GM12878 (cell line): ENCODE measurements at regions not wholly inside any gene's neighbourhood (a gene's known extent, or its start where the extent isn't known, plus 50 kb on each side); places are given as distances from the start of the nearest gene placed in this dataset.
A peak's percentile ranks its signal among the peaks of the same experiment; 100 is the strongest.

Experiments used
- ATAC-seq: fragments of 200-7000 bp; cut with Tn5 transposase; 3 replicates; pipeline ENCODE4 v1.9.1; 2020; ENCODE audit warnings: mild to moderate bottlenecking, moderate library complexity
- BruUV-seq: library from RNA; stranded (reverse); fragments of 400-500 nt; replicated peaks from 2 replicates; lab custom pipeline; 2021; lab: Mats Ljungman, UMichigan
- CTCF ChIA-PET: fragments of 300-600 bp; sonication (Branson Sonifier 250); formaldehyde crosslinking; extraction: SDS; loops from one replicate; lab custom pipeline; 2021; ENCODE audit warnings: inconsistent platforms; lab: Yijun Ruan, JAX
- POLR2A ChIA-PET: fragments of 350-600 bp; formaldehyde crosslinking; extraction: SDS; loops from one replicate; lab custom pipeline; 2021; ENCODE audit warnings: inconsistent platforms; lab: Charles Lee
- RAD21 ChIA-PET: fragments of 300-600 bp; sonication (Branson Sonifier 250); formaldehyde crosslinking; loops from one replicate; lab custom pipeline; 2023; ENCODE audit warnings: antibody characterized with exemption; ENCODE audit not compliant: unreplicated experiment; lab: Charles Lee
- SMC1A ChIA-PET: fragments of 300-600 bp; sonication (Branson Sonifier 250); formaldehyde crosslinking; loops from one replicate; lab custom pipeline; 2023; ENCODE audit not compliant: unreplicated experiment, uncharacterized antibody; lab: Charles Lee
- DNase-seq: peaks from one replicate; pipeline ENCODE4 v3.0.0-alpha.2; 2011; ENCODE audit warnings: low read depth, low spot score
- FAIRE-seq: peaks from 3 replicates; lab custom pipeline; 2011; peaks lifted over from hg19 to GRCh38; lab: Jason Lieb, UNC
- H2AFZ ChIP-seq: 2 replicates; pipeline ENCODE4 v1.6.0; 2011; ENCODE audit warnings: low read depth, low read length, control low read depth; ENCODE audit not compliant: control insufficient read depth
- H3K27ac ChIP-seq: 2 replicates; pipeline ENCODE4 v1.5.1; 2011; ENCODE audit warnings: control low read depth; ENCODE audit not compliant: control insufficient read depth, insufficient read depth
- H3K27me3 ChIP-seq, 2 experiments: replicated peaks in 1 of 2; 2 replicates each; pipeline versions ENCODE4 v1.6.0 to v1.6.1; 2011; ENCODE audit warnings: low read length in 1 of 2; ENCODE audit not compliant: control insufficient read depth in 2 of 2, insufficient read depth in 2 of 2
- H3K36me3 ChIP-seq, 2 experiments: 2 replicates each; pipeline ENCODE4 v1.5.1; 2011; ENCODE audit warnings: low read length in 1 of 2; ENCODE audit not compliant: control insufficient read depth in 2 of 2, insufficient read depth in 2 of 2
- H3K4me1 ChIP-seq: 2 replicates; pipeline ENCODE4 v1.6.1; 2011; ENCODE audit warnings: mild to moderate bottlenecking, low read length, moderate library complexity, mixed read lengths; ENCODE audit not compliant: control insufficient read depth, insufficient read depth
- H3K4me2 ChIP-seq: 2 replicates; pipeline ENCODE4 v1.6.0; 2011; ENCODE audit warnings: control low read depth; ENCODE audit not compliant: control insufficient read depth, insufficient read depth
- H3K4me3 ChIP-seq: fragments of 200-600 bp; sonication (generic); 2 replicates; pipeline ENCODE4 v1.5.1; 2016
- H3K79me2 ChIP-seq: 2 replicates; pipeline ENCODE4 v1.6.0; 2011; ENCODE audit warnings: low read length; ENCODE audit not compliant: control insufficient read depth, insufficient read depth
- H3K9ac ChIP-seq: 2 replicates; pipeline ENCODE4 v1.8.0; 2011; ENCODE audit warnings: low read length, control low read depth, mixed read lengths; ENCODE audit not compliant: control insufficient read depth, insufficient read depth
- H3K9me3 ChIP-seq: replicated peaks from 3 replicates; pipeline ENCODE4 v1.5.1; 2011; ENCODE audit warnings: mild to moderate bottlenecking, low read length; ENCODE audit not compliant: control insufficient read depth, insufficient read depth
- H4K20me1 ChIP-seq: 2 replicates; pipeline ENCODE4 v1.6.0; 2011; ENCODE audit not compliant: control insufficient read depth, insufficient read depth
- BHLHE40 ChIP-seq, 2 experiments: fragments of 450-650 bp in 1 of 2; IDR thresholded peaks; 2 replicates each; pipeline ENCODE4 v1.6.1; 2011 to 2017; ENCODE audit warnings: low read depth in 2 of 2, borderline replicate concordance in 1 of 2, improper control_type of control experiment in 1 of 2, low read length in 1 of 2, mild to moderate bottlenecking in 1 of 2
- ETV6 ChIP-seq, 2 experiments: fragments of 450-650 bp in 1 of 2; IDR thresholded peaks in 1 of 2; conservative IDR thresholded peaks in 1 of 2; 2 replicates each; pipeline ENCODE4 v1.6.1; 2014; ENCODE audit warnings: antibody characterized with exemption in 1 of 2, borderline replicate concordance in 1 of 2, low read depth in 1 of 2, mild to moderate bottlenecking in 1 of 2, moderate library complexity in 1 of 2
- FOXM1 ChIP-seq: IDR thresholded peaks from 2 replicates; pipeline ENCODE4 v1.6.1; 2012; ENCODE audit warnings: low read depth, mild to moderate bottlenecking, inconsistent platforms, low read length, moderate library complexity
- GABPA ChIP-seq: IDR thresholded peaks from 2 replicates; pipeline ENCODE4 v1.6.1; 2014; ENCODE audit warnings: antibody characterized with exemption, low read depth, mild to moderate bottlenecking, inconsistent platforms
- HDAC2 ChIP-seq: fragments of 200-600 bp; sonication (generic); IDR thresholded peaks from 2 replicates; pipeline ENCODE4 v1.6.1; 2017
- IRF4 ChIP-seq: IDR thresholded peaks from 2 replicates; pipeline ENCODE4 v1.6.1; 2011; ENCODE audit warnings: low read depth, low read length
- JUND ChIP-seq: IDR thresholded peaks from 2 replicates; pipeline ENCODE4 v1.6.1; 2012; ENCODE audit warnings: low read depth, mild to moderate bottlenecking, low read length, improper control_type of control experiment, moderate library complexity
- MTA3 ChIP-seq: IDR thresholded peaks from 2 replicates; pipeline ENCODE4 v1.6.1; 2012; ENCODE audit warnings: low read length, inconsistent platforms, borderline replicate concordance
- MYB ChIP-seq: fragments of 150-350 bp; IDR thresholded peaks from 2 replicates; pipeline ENCODE4 v1.6.1; 2014; ENCODE audit warnings: mild to moderate bottlenecking, low read depth, low read length, borderline replicate concordance
- PAX5 ChIP-seq: IDR thresholded peaks from 2 replicates; pipeline ENCODE4 v1.6.1; 2011; ENCODE audit warnings: low read depth, low read length, borderline replicate concordance
- PAX8 ChIP-seq: fragments of 450-650 bp; IDR thresholded peaks from 2 replicates; pipeline ENCODE4 v1.6.1; 2017; ENCODE audit warnings: mild to moderate bottlenecking, moderate library complexity
- POLR2AphosphoS2 ChIP-seq: IDR thresholded peaks from 2 replicates; pipeline ENCODE4 v1.6.1; 2011; ENCODE audit warnings: low read depth, mild to moderate bottlenecking, low read length, improper control_type of control experiment, moderate library complexity
- TCF7 ChIP-seq: IDR thresholded peaks from 2 replicates; pipeline ENCODE4 v1.6.1; 2014; ENCODE audit warnings: antibody characterized with exemption, borderline replicate concordance
- WGBS: methylation state at CpG from one replicate; pipeline ENCODE4 v1.1.6; 2016; ENCODE audit warnings: low lambda C conversion rate; ENCODE audit not compliant: insufficient replicate concordance, insufficient coverage; ENCODE audit errors: missing lambda C conversion rate; 5-methylcytosine and 5-hydroxymethylcytosine counted together
- in situ Hi-C: fragments of 300-500 bp; cut with MboI; formaldehyde crosslinking; loops from 9 replicates; pipeline ENCODE4 v1.14.3; 2018; ENCODE audit warnings: mixed read lengths
- intact Hi-C: fragments of 100-400 bp; cut with micrococcal nuclease; formaldehyde crosslinking; loops from one replicate; pipeline ENCODE4 v1.14.2; 2022; ENCODE audit not compliant: unreplicated experiment
- TF ChIP-seq, protein P1 (sequence below), 3 experiments: IDR thresholded peaks in 2 of 3; conservative IDR thresholded peaks in 1 of 3; 2 replicates each; pipeline ENCODE4 v1.5.1; 2011; ENCODE audit warnings: low read depth in 3 of 3, low read length in 3 of 3, mild to moderate bottlenecking in 3 of 3, control low read depth in 2 of 3, moderate library complexity in 2 of 3, inconsistent platforms in 1 of 3, mixed read lengths in 1 of 3; ENCODE audit not compliant: control insufficient read depth in 2 of 3, insufficient read depth in 1 of 3; ENCODE audit errors: extremely low read depth in 1 of 3
- TF ChIP-seq, protein P2 (sequence below): IDR thresholded peaks from 2 replicates; pipeline ENCODE4 v1.6.1; 2011; ENCODE audit warnings: borderline replicate concordance, low read depth, mild to moderate bottlenecking, moderate library complexity, low read length; ENCODE audit not compliant: insufficient read depth, poor library complexity, severe bottlenecking

DNA sequence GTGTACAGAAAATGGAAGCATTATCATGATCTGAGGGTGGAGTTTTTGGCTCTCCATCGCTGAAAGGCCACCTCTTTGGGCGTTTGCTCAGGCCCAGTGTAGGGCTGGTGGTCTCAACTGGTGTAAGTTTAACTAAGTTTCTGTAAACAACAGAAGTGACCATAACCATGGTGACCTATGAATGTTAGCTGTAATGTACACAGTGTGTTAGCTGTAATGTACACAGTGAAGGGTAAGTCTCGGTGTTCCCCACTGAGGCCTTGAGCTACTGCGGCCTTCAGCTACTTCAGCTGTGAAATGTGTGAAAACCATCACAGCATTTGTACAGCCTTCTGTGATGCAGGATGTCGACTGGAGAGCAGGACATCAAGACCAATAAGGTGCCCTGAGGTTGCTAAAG lies 185.2 kb downstream of the MYLK4 start:
- H3K79me2 ChIP-seq, result no peaks in the 10 kb centered on the region
- H3K4me1 ChIP-seq, result peaks cover 3% of the 10 kb centered on the region; the same call in 1 of the 2 replicates
- DNase-seq (no peak), ATAC-seq (no peak), FAIRE-seq (no peak)
- ChIA-PET CTCF (no interaction called here), POLR2A (no interaction called here), SMC1A (no interaction called here), RAD21 (no interaction called here)
- TF ChIP-seq ETV6 (conservative IDR thresholded peaks at IDR 0.05 in 1 of 2, IDR thresholded peaks at IDR 0.05 in 1 of 2; ENCODE audit: borderline replicate concordance in 1 of 2, low read depth in 1 of 2) (no peak), FOXM1 (no peak), PAX5 (no peak)
- H3K4me2 ChIP-seq, result no peak overlapping the region
- H3K36me3 ChIP-seq, result no peaks in the 10 kb centered on the region
- H4K20me1 ChIP-seq, result no peaks in the 10 kb centered on the region
- no TSS peak for BruUV-seq
- H2AFZ ChIP-seq, result no peak overlapping the region
- H3K9me3 ChIP-seq, result no peaks in the 10 kb centered on the region; the same call in 2 of the 3 replicates
- no peak overlapping the region for H3K27ac ChIP-seq
- H3K9ac ChIP-seq, result no peak overlapping the region
- intact Hi-C loops, result no loop called here
- in situ Hi-C loops, result no loop called here
- WGBS, result 34% methylated on average over 5 of the region's 5 CpGs
- H3K4me3 ChIP-seq, result no peak overlapping the region
- 0 out of 4 replicates have a peak, but pooled peaks cover 0 to 2% of the 10 kb centered on the region in 2 experiments for H3K27me3 ChIP-seq

DNA sequence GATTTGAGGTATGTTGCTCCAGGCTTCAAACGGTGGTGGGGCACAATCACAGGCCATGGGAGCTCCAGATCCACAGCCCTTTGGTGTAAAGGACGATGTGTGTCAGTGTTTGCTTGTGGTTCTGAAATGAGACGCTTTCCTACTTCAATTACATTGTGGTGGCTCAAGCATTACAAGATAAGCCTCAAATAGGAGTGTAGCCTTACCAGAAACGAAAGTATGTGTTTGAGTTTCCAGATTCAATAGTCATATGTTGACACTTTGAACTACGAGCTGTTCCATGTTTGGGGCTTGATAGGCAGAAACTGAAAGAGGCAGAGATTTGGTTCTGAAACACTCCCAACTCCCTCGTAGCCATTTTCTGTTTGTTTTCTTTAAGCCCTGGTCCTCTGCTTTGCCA lies 187.1 kb downstream of the MYLK4 start:
- DNase-seq (peak; percentile 30), FAIRE-seq (peak; percentile 92), ATAC-seq (peak; percentile 82)
- ChIA-PET POLR2A (no interaction called here), SMC1A (no interaction called here), RAD21 (no interaction called here), CTCF (no interaction called here)
- in situ Hi-C loops (no loop called here), intact Hi-C loops (no loop called here)
- no peaks in the 10 kb centered on the region for H3K79me2 ChIP-seq
- peak overlapping the region; percentile 6; the same call in 1 of the 2 replicates for H3K4me2 ChIP-seq
- BruUV-seq, result no TSS peak
- 0 out of 4 replicates have a peak, but pooled peaks cover 0 to 2% of the 10 kb centered on the region in 2 experiments for H3K27me3 ChIP-seq
- 3% methylated on average over 6 of the region's 6 CpGs for WGBS
- H4K20me1 ChIP-seq, result no peaks in the 10 kb centered on the region
- H3K27ac ChIP-seq, result no peak overlapping the region
- H3K9ac ChIP-seq, result no peak overlapping the region
- peaks cover 3% of the 10 kb centered on the region; the same call in 1 of the 2 replicates for H3K4me1 ChIP-seq
- no peaks in the 10 kb centered on the region; the same call in 2 of the 3 replicates for H3K9me3 ChIP-seq
- H2AFZ ChIP-seq, result no peak overlapping the region
- H3K36me3 ChIP-seq, result no peaks in the 10 kb centered on the region
- H3K4me3 ChIP-seq, result no peak overlapping the region
- TF ChIP-seq ETV6 (conservative IDR thresholded peaks at IDR 0.05 in 1 of 2, IDR thresholded peaks at IDR 0.05 in 1 of 2; ENCODE audit: borderline replicate concordance in 1 of 2, low read depth in 1 of 2), result 0 out of 4 replicates have a peak, but pooled peaks of 1 of the 2 experiments have one; percentile 19
- no peak for TF ChIP-seq PAX8
- TF ChIP-seq POLR2AphosphoS2, result no peak
- TF ChIP-seq, protein P1, sequence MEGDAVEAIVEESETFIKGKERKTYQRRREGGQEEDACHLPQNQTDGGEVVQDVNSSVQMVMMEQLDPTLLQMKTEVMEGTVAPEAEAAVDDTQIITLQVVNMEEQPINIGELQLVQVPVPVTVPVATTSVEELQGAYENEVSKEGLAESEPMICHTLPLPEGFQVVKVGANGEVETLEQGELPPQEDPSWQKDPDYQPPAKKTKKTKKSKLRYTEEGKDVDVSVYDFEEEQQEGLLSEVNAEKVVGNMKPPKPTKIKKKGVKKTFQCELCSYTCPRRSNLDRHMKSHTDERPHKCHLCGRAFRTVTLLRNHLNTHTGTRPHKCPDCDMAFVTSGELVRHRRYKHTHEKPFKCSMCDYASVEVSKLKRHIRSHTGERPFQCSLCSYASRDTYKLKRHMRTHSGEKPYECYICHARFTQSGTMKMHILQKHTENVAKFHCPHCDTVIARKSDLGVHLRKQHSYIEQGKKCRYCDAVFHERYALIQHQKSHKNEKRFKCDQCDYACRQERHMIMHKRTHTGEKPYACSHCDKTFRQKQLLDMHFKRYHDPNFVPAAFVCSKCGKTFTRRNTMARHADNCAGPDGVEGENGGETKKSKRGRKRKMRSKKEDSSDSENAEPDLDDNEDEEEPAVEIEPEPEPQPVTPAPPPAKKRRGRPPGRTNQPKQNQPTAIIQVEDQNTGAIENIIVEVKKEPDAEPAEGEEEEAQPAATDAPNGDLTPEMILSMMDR (IDR thresholded peaks at IDR 0.05 in 2 of 3, conservative IDR thresholded peaks at IDR 0.05 in 1 of 3; ENCODE audit: control insufficient read depth in 2 of 3, extremely low read depth in 1 of 3, insufficient read depth in 1 of 3, low read depth in 3 of 3, low read length in 3 of 3), result no peak
- TF ChIP-seq BHLHE40 (IDR thresholded peaks at IDR 0.05; ENCODE audit: borderline replicate concordance in 1 of 2, low read depth in 2 of 2, low read length in 1 of 2), result no peak
- TF ChIP-seq JUND, result no peak
- TF ChIP-seq GABPA, result no peak; the same call in 1 of the 2 replicates
- no peak for TF ChIP-seq MTA3
- peak; percentile 35; the same call in 1 of the 2 replicates for TF ChIP-seq TCF7
- no peak for TF ChIP-seq HDAC2
- no peak for TF ChIP-seq MYB
- TF ChIP-seq IRF4, result peak; percentile 81
- TF ChIP-seq, protein P2, sequence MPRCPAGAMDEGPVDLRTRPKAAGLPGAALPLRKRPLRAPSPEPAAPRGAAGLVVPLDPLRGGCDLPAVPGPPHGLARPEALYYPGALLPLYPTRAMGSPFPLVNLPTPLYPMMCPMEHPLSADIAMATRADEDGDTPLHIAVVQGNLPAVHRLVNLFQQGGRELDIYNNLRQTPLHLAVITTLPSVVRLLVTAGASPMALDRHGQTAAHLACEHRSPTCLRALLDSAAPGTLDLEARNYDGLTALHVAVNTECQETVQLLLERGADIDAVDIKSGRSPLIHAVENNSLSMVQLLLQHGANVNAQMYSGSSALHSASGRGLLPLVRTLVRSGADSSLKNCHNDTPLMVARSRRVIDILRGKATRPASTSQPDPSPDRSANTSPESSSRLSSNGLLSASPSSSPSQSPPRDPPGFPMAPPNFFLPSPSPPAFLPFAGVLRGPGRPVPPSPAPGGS, result no peak
